K562 (cell line): ENCODE measurements at regions not wholly inside any gene's neighbourhood (a gene's known extent, or its start where the extent isn't known, plus 50 kb on each side); places are given as distances from the start of the nearest gene placed in this dataset.

ENCODE experiments used
- CBFA2T2 ChIP-seq: fragments of 450-650 bp; conservative IDR thresholded peaks from 2 replicates; pipeline ENCODE4 v1.6.1; 2017; ENCODE audit warnings: mild to moderate bottlenecking
- PTRF ChIP-seq: fragments of 450-650 bp; IDR thresholded peaks from 2 replicates; pipeline ENCODE4 v1.6.1; 2016; ENCODE audit warnings: mild to moderate bottlenecking, missing genetic modification characterization, missing compliant biosample characterization
- RBM34 ChIP-seq: fragments of 200-400 bp; formaldehyde crosslinking; IDR thresholded peaks from 2 replicates; pipeline ENCODE4 v1.6.1; 2018; ENCODE audit warnings: low read length, borderline replicate concordance; ENCODE audit not compliant: insufficient read depth
- RBM39 ChIP-seq: fragments of 200-400 bp; formaldehyde crosslinking; optimal IDR thresholded peaks from 2 replicates; pipeline ENCODE3; 2018; ENCODE audit warnings: low read depth, low read length
- SPI1 ChIP-seq: IDR thresholded peaks from 2 replicates; pipeline ENCODE4 v1.6.1; 2011; ENCODE audit warnings: low read depth, low read length, control low read depth, borderline replicate concordance
- TCF7L2 ChIP-seq: fragments of 150-350 bp; IDR thresholded peaks from 2 replicates; pipeline ENCODE4 v1.6.1; 2016; ENCODE audit warnings: low read depth, mild to moderate bottlenecking, low read length, moderate library complexity
- XRCC4 ChIP-seq: IDR thresholded peaks from one replicate; pipeline ENCODE4 v1.6.1; 2011; ENCODE audit not compliant: insufficient read depth, insufficient read length; ENCODE audit errors: extremely low read depth
- ZNF133 ChIP-seq: fragments of 250-450 bp; sonication (Bioruptor Pico); IDR thresholded peaks from 2 replicates; pipeline ENCODE4 v1.4.0; 2020; ENCODE audit warnings: mild to moderate bottlenecking
- ZNF384 ChIP-seq: IDR thresholded peaks from 2 replicates; pipeline ENCODE4 v1.6.1; 2012; ENCODE audit warnings: low read depth, low read length, improper control_type of control experiment
- ZNF407 ChIP-seq: fragments of 450-650 bp; IDR thresholded peaks from 2 replicates; pipeline ENCODE4 v1.6.1; 2016; ENCODE audit warnings: low read depth
- ZNF644 ChIP-seq: fragments of 200-800 bp; sonication (Bioruptor generic); IDR thresholded peaks from 2 replicates; pipeline ENCODE4 v1.6.1; 2016; ENCODE audit warnings: low read depth, missing genetic modification characterization, missing compliant biosample characterization
- ZSCAN29 ChIP-seq: fragments of 450-650 bp; IDR thresholded peaks from 2 replicates; pipeline ENCODE4 v1.6.1; 2017
- TF ChIP-seq, protein P1 (sequence below): fragments of 250-450 bp; sonication (Bioruptor Pico); IDR thresholded peaks from 2 replicates; pipeline ENCODE4 v1.6.1; 2021; ENCODE audit warnings: mild to moderate bottlenecking
- TF ChIP-seq, protein P2 (sequence below): sonication (generic); formaldehyde crosslinking; IDR thresholded peaks from 2 replicates; pipeline ENCODE4 v1.8.0; 2023; ENCODE audit warnings: missing genetic modification reagents, mild to moderate bottlenecking, borderline replicate concordance
- TF ChIP-seq, protein P3 (sequence below): fragments of 450-650 bp; IDR thresholded peaks from 2 replicates; pipeline ENCODE4 v1.6.1; 2016; ENCODE audit warnings: low read depth, mild to moderate bottlenecking, moderate library complexity

- TF ChIP-seq ZNF407 (no peak), RBM34 (no peak), TCF7L2 (no peak), ZNF133 (no peak), CBFA2T2 (no peak), PTRF (no peak), ZNF644 (tag) (0 out of 2 replicates have a peak, but pooled peaks have one; percentile 25), XRCC4 (no peak), RBM39 (no peak), ZNF384 (no peak), ZSCAN29 (no peak), SPI1 (no peak)
- TF ChIP-seq, protein P1, sequence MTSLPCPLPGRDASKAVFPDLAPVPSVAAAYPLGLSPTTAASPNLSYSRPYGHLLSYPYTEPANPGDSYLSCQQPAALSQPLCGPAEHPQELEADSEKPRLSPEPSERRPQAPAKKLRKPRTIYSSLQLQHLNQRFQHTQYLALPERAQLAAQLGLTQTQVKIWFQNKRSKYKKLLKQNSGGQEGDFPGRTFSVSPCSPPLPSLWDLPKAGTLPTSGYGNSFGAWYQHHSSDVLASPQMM (CRISPR knock-in tag) = no peak
- TF ChIP-seq, protein P2, sequence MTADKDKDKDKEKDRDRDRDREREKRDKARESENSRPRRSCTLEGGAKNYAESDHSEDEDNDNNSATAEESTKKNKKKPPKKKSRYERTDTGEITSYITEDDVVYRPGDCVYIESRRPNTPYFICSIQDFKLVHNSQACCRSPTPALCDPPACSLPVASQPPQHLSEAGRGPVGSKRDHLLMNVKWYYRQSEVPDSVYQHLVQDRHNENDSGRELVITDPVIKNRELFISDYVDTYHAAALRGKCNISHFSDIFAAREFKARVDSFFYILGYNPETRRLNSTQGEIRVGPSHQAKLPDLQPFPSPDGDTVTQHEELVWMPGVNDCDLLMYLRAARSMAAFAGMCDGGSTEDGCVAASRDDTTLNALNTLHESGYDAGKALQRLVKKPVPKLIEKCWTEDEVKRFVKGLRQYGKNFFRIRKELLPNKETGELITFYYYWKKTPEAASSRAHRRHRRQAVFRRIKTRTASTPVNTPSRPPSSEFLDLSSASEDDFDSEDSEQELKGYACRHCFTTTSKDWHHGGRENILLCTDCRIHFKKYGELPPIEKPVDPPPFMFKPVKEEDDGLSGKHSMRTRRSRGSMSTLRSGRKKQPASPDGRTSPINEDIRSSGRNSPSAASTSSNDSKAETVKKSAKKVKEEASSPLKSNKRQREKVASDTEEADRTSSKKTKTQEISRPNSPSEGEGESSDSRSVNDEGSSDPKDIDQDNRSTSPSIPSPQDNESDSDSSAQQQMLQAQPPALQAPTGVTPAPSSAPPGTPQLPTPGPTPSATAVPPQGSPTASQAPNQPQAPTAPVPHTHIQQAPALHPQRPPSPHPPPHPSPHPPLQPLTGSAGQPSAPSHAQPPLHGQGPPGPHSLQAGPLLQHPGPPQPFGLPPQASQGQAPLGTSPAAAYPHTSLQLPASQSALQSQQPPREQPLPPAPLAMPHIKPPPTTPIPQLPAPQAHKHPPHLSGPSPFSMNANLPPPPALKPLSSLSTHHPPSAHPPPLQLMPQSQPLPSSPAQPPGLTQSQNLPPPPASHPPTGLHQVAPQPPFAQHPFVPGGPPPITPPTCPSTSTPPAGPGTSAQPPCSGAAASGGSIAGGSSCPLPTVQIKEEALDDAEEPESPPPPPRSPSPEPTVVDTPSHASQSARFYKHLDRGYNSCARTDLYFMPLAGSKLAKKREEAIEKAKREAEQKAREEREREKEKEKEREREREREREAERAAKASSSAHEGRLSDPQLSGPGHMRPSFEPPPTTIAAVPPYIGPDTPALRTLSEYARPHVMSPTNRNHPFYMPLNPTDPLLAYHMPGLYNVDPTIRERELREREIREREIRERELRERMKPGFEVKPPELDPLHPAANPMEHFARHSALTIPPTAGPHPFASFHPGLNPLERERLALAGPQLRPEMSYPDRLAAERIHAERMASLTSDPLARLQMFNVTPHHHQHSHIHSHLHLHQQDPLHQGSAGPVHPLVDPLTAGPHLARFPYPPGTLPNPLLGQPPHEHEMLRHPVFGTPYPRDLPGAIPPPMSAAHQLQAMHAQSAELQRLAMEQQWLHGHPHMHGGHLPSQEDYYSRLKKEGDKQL (CRISPR knock-in tag) = no peak
- TF ChIP-seq, protein P3, sequence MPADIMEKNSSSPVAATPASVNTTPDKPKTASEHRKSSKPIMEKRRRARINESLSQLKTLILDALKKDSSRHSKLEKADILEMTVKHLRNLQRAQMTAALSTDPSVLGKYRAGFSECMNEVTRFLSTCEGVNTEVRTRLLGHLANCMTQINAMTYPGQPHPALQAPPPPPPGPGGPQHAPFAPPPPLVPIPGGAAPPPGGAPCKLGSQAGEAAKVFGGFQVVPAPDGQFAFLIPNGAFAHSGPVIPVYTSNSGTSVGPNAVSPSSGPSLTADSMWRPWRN = no peak; the same call in 1 of the 2 replicates
These were observed 90.0 kb downstream of the CCDC71L start (continued) for GRCh38 chr7:106570948-106571418.
